ENCODE measurements at regions not wholly inside any gene's neighbourhood (a gene's known extent, or its start where the extent isn't known, plus 50 kb on each side); places are given as distances from the start of the nearest gene placed in this dataset.
"Not testable (repeated sequence)": the region's sequence is repeated elsewhere in the genome, so short reads cannot be mapped to it uniquely, and the experiment has no call there.

GRCh38 chr3:130800829-130801228 is 54.2 kb upstream of the PIK3R4 start:
- DNase-seq (ENCODE audit: low read depth), result peak; percentile 25

- no peak for DNase-seq (ENCODE audit: low read depth)
These were observed 54.8 kb upstream of the PIK3R4 start for GRCh38 chr3:130801473-130801872.

DNA sequence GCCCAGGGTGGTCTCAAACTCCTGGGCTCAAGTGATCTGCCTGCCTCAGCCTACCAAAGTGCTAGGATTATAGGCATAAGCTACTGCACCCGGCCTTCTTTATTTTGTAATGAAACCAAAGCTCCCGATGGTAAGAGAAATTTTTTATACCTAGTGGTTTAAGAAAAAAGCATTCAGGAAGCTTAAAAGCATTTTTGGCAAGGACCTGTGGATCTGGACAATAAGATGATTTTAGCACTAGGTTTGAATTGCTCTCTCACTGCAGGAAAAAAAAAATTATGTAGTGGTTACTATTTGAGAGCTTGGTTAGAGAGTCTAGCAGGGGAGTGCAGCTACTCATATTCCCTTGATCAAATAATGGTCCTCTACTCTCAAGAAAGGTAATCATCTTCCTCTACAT is 64.9 kb upstream of the PIK3R4 start:
- no peak for DNase-seq (ENCODE audit: low read depth)

GRCh38 chr3:130814691-130815472 is 68.3 kb upstream of the PIK3R4 start:
- DNase-seq (ENCODE audit: low read depth), result no peak

GRCh38 chr3:130816561-130817445 is 70.2 kb upstream of the PIK3R4 start:
- DNase-seq (ENCODE audit: low read depth), result no peak

DNA sequence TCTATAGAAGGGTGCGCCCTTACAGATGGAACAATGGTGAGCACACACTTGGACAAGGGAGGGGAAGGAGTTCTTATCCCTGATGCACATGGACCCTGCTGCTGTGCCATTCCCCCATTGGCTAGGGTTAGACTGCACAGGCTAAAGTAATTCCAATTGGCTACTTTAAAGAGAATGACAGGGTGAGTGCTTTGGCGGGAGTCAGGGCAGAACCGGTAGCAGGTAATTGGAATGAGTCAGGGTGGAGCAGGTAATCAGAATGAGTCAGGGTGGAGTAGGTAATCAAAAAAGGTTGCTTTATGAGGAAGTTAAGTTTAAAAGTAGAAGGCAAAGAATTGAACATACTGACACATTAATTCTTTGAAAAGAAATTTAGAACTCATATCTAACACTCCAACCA is 71.4 kb upstream of the PIK3R4 start:
- not testable (repeated sequence) for DNase-seq (ENCODE audit: low read depth)

- DNase-seq (ENCODE audit: low read depth), result peak; percentile 77
These were observed 72.9 kb upstream of the ATP2C1 start for GRCh38 chr3:130820976-130821375.

- DNase-seq (ENCODE audit: low read depth), result no peak
These were observed 72.1 kb upstream of the ATP2C1 start for GRCh38 chr3:130821806-130822205.

GRCh38 chr3:130823241-130823884 is 70.5 kb upstream of the ATP2C1 start:
- DNase-seq (ENCODE audit: low read depth), result no peak

DNA sequence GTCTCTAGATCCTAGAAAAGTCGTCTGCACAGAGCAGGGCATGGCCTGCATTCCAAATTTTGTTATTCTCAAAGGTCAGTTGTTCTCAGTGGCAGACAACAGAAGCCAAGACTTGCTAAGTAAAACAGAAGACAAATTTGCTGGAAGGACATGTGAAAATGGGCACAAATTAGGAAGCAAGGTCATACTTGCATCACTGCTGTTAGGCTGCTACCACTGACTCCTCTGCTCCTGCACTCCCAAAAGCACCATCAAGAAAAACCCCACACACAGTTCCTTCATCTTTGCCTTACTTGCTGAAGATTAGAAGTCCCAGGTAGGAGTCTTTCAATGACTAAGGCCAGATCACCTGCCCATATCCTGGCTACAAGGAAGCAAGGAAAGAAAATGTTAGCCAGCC is 69.9 kb upstream of the ATP2C1 start:
- DNase-seq (ENCODE audit: low read depth), result no peak

GRCh38 chr3:130825762-130826299 is 68.1 kb upstream of the ATP2C1 start:
- DNase-seq (ENCODE audit: low read depth), result no peak

GRCh38 chr3:130826516-130827182 is 67.2 kb upstream of the ATP2C1 start:
- DNase-seq (ENCODE audit: low read depth), result peak; percentile 18

GRCh38 chr3:130827486-130827885 is 66.4 kb upstream of the ATP2C1 start:
- DNase-seq (ENCODE audit: low read depth), result no peak

DNA sequence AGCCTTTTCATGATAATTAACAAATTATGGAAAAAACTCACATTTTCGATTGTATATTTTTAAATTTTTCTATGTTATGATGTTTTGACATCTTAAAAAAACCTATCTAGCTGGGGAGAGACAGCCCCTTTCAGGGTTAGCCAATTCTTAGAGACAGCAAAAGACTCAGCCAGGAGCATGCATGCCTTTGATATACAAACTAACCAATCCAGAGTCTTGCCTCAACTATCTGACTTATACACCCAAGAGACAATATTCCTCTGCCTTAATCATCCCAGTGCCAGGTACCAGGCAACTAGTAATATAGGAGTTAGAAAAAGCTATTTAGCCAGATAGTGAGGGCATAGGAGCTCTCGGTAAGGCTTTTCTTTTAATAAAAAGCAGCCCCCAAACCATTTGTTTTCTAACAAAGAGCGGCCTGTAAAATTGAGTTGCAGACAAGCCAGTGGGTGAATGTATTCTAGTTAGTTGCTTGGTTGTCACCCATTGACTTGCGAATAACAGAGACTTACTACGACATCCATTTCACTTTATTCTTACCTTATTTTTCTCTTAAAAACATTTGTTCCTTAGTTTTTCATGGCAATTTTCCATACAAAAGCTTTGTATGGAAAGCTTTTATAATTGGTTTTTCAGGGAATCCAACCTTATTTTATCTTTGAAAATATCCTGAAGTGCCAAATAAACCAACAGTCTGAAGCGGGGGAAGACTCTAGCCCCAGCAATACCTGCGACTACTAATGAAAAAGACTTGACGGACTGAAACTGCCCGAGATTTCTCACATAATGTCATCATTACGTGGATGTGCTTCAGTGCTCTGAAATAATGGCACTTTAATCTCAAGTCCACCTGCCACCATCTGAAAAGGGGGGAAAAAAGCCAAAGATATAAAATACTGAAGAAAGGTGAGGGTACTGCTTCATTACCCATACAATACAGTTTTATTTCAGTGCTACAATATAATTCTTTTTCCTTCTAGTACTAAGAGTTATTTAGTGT is 64.6 kb upstream of the ATP2C1 start:
- DNase-seq (ENCODE audit: low read depth), result no peak

DNA sequence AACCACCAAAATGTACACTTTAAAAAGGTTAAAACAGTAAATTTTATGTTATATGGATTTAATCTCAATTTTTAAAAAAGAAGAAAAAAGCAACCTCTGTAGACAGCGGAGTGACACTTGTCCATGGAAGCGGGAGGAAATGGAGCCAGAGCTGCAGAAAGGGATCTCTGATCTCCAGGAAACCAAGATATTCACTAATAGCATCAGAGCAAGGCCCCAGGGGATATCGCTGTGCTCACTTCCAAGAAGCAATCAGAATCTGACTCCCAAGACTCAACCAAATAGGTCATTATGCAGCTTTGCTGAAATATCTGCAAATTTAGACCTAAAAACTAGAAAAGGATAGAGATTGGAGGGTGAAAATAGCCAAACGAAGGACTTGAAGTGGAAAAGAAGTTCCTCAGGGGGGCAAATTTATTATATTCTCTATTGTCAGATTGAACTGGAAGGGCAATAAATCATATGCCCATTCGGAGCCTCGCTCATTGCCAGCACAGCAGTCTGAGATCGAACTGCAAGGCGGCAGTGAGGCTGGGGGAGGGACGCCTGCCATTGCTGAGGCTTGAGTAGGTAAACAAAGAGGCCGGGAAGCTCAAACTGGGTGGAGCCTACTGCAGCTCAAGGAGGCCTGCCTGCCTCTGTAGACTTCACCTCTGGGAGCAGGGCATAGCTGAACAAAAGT is 62.0 kb upstream of the ATP2C1 start:
- DNase-seq (ENCODE audit: low read depth), result no peak

GRCh38 chr3:130832401-130832746 is 61.5 kb upstream of the ATP2C1 start:
- not testable (repeated sequence) for DNase-seq (ENCODE audit: low read depth)

- DNase-seq (ENCODE audit: low read depth), result peak; percentile 19
These were observed 59.4 kb upstream of the ATP2C1 start for GRCh38 chr3:130834476-130834875.

- DNase-seq (ENCODE audit: low read depth), result peak; percentile 21
These were observed 58.4 kb upstream of the ATP2C1 start for GRCh38 chr3:130835483-130835882.

DNA sequence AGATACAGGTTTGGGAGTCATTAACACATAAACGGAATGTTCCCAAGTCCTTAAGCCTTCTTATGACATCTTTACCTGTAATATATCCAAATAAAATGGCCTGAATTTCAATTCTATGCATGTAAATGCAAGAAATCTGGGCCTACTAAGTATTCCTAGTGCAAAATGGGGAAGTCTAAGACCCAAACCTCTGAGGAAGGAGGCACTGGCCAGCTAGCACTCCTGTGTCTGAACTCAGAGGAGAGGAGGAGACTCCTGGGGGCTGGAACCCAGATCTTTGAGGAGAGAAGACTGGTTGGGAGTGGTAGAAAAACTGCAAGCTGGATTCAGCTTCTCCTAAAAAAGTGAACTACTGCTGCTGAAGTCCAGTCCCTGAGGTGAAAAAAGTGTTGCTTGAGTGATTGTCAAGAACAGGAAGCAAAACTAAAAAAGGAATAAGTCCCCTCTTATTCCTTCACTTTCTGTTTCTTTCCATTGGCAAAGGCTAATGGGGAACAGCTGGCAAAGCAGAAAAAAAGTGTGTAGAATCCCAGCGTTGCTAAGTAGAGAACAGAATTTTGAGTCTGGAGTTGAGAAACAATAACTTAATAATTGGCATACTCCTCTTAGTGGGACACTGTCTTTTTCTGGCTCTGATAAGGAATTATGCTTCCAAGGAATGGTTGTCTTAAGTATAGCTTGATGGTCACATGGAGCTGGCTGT is 54.8 kb upstream of the ATP2C1 start:
- no peak for DNase-seq (ENCODE audit: low read depth)

Measured in Daoy (cell line).